Motor neuron (in vitro differentiated cells): ENCODE measurements at regions not wholly inside any gene's neighbourhood (a gene's known extent, or its start where the extent isn't known, plus 50 kb on each side); places are given as distances from the start of the nearest gene placed in this dataset.
"Not testable (repeated sequence)": the region's sequence is repeated elsewhere in the genome, so short reads cannot be mapped to it uniquely, and the experiment has no call there.

Experiments used
- ATAC-seq, 8 experiments: fragments of 200-7000 bp; cut with Tn5 transposase; replicated peaks in 6 of 8; 2 replicates each; pipeline ENCODE4 v1.8.0; 2021; ENCODE audit warnings: mild to moderate bottlenecking in 8 of 8, moderate library complexity in 8 of 8
- H3K27ac ChIP-seq, 2 donors: fragments of 250-450 bp; sonication (Bioruptor Pico); 2 replicates each; pipeline ENCODE4 v1.9.0; 2021; ENCODE audit warnings: antibody characterized with exemption in 2 of 2, mild to moderate bottlenecking in 2 of 2, moderate library complexity in 1 of 2
- H3K4me1 ChIP-seq, 2 donors: fragments of 250-450 bp; sonication (Bioruptor Pico); replicated peaks in 1 of 2; 2 replicates each; pipeline ENCODE4 v1.6.1; 2021; ENCODE audit warnings: antibody characterized with exemption in 2 of 2, mild to moderate bottlenecking in 2 of 2, moderate library complexity in 1 of 2
- H3K4me3 ChIP-seq, 5 donors: fragments of 250-450 bp; sonication (Bioruptor Pico); 2 replicates each; pipeline ENCODE4 v1.9.0; 2021; ENCODE audit warnings: antibody characterized with exemption in 5 of 5, mild to moderate bottlenecking in 5 of 5, moderate library complexity in 4 of 5
- WGBS, 10 experiments: fragments of 450-650 bp; shearing (Covaris generic); methylation state at CpG; one replicate each; pipeline ENCODE4 v1.0.0; 2022; 5-methylcytosine and 5-hydroxymethylcytosine counted together
- in situ Hi-C, 9 experiments: fragments of 400-800 bp; cut with MboI; loops; one replicate each; pipeline ENCODE4 v1.15.0; 2021; ENCODE audit warnings: low sequenced_read_pairs in 9 of 9, low pct_unique_long_range_greater_than_20kb in 2 of 9; ENCODE audit not compliant: unreplicated experiment in 9 of 9

DNA sequence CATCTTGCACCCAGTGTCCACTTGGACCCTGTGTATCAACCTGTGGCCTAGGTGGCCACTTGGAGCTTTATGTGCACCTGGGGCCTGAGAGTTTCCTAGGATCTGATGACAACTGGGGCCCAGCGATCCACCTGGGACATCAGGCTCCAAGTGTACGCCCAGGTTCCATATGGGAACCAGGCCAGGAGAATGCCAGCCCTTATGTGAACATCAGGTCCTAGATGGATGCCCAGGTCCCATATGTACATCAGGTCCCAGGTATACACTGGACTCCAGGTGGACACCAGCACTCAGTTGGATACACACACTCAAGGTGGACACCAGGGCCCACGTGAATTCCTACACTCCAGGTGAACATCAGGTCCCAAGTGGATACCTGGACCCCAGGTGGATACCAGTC lies 198.8 kb downstream of the POTEM start:
- ATAC-seq, in situ Hi-C loops, H3K27ac ChIP-seq, H3K4me1 ChIP-seq, H3K4me3 ChIP-seq: not testable (repeated sequence)
- WGBS, 10 experiments: 33% methylated on average over 1 of the region's 3 CpGs; no CpG with 5 or more reads in 9 of the 10 experiments

DNA sequence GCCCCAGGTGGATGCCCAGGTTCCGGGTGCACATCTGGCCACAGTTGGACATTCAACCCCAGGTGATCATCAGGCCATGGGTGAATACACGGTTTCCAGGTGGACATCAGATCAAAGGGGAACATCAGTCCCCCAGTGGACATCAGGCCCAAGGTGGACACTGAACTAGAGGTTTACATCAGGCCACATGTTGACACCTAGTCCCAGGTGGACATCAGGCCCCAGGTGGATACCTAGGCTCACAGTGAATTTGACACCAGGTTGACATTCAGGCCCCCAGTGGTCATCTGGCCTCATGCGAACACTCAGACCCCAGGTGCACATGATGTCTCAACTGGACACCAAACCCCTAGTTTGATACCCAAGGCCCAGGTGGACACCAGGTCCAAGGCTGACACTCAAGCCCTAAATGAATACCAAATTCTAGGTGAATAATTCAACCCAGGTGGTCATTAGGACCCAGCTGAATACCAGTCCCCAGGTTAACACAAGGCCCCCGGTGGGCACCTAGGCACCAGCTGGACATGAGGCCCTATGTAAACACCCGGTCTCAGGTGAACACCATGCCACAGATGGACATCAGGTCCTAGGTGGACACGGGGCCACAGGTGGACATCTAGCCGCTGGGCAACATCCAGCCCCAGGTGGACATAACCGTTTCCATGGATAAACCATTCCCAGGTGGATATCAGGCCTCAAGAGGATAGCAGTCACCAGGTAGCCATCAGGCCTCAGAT lies 200.4 kb downstream of the POTEM start:
- 45 to 80% (median 60%) methylated on average over 2 to 6 of the region's 8 CpGs; no CpG with 5 or more reads in 3 of the 10 experiments for WGBS, 10 experiments
- ATAC-seq, H3K27ac ChIP-seq, H3K4me3 ChIP-seq, in situ Hi-C loops, H3K4me1 ChIP-seq: not testable (repeated sequence)

- H3K27ac ChIP-seq, in situ Hi-C loops, H3K4me1 ChIP-seq, ATAC-seq, H3K4me3 ChIP-seq: not testable (repeated sequence)
- WGBS, 10 experiments: no CpG with 5 or more reads among the region's 7 CpGs
These were observed 201.0 kb downstream of the POTEM start for GRCh38 chr14:19168261-19168660.

- 30 to 100% (median 63%) methylated on average over 1 to 5 of the region's 7 CpGs; no CpG with 5 or more reads in 2 of the 10 experiments for WGBS, 10 experiments
- H3K4me1 ChIP-seq, in situ Hi-C loops, H3K4me3 ChIP-seq, ATAC-seq, H3K27ac ChIP-seq: not testable (repeated sequence)
These were observed 202.5 kb downstream of the POTEM start for GRCh38 chr14:19169561-19170362.

- H3K27ac ChIP-seq, ATAC-seq, in situ Hi-C loops, H3K4me1 ChIP-seq, H3K4me3 ChIP-seq: not testable (repeated sequence)
These were observed 205.5 kb downstream of the POTEM start for GRCh38 chr14:19172745-19173144.

GRCh38 chr14:19173188-19173587 lies 206.0 kb downstream of the POTEM start:
- in situ Hi-C loops, H3K27ac ChIP-seq, H3K4me1 ChIP-seq, H3K4me3 ChIP-seq, ATAC-seq: not testable (repeated sequence)
- WGBS, 10 experiments: no CpG with 5 or more reads among the region's 3 CpGs

- WGBS, 10 experiments: no CpG with 5 or more reads among the region's 6 CpGs
- ATAC-seq, H3K27ac ChIP-seq, H3K4me1 ChIP-seq, in situ Hi-C loops, H3K4me3 ChIP-seq: not testable (repeated sequence)
These were observed 210.2 kb downstream of the POTEM start for GRCh38 chr14:19177435-19177834.

DNA sequence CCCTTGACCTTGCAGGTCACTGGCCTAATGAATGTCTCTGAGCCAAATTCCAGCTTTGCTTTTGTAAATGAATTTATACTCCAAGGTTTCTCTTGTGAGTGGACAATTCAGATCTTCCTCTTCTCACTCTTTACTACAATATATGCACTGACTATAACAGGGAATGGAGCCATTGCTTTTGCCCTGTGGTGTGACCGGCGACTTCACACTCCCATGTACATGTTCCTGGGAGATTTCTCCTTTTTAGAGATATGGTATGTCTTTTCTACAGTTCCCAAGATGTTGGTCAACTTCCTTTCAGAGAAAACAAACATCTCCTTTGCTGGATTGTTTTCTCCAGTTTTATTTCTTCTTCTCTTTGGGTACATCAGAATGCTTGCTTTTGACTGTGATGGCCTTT lies 213.1 kb downstream of the POTEM start:
- ATAC-seq, H3K4me3 ChIP-seq, in situ Hi-C loops, H3K4me1 ChIP-seq, H3K27ac ChIP-seq: not testable (repeated sequence)
- 20 to 80% (median 46%) methylated on average over 1 to 2 of the region's 2 CpGs; no CpG with 5 or more reads in 7 of the 10 experiments for WGBS, 10 experiments

- WGBS, 10 experiments: 0 to 23% (median 0%) methylated on average over 1 to 3 of the region's 3 CpGs; no CpG with 5 or more reads in 5 of the 10 experiments
- H3K4me3 ChIP-seq, H3K4me1 ChIP-seq, ATAC-seq, H3K27ac ChIP-seq, in situ Hi-C loops: not testable (repeated sequence)
These were observed 213.6 kb downstream of the POTEM start for GRCh38 chr14:19180881-19181280.

DNA sequence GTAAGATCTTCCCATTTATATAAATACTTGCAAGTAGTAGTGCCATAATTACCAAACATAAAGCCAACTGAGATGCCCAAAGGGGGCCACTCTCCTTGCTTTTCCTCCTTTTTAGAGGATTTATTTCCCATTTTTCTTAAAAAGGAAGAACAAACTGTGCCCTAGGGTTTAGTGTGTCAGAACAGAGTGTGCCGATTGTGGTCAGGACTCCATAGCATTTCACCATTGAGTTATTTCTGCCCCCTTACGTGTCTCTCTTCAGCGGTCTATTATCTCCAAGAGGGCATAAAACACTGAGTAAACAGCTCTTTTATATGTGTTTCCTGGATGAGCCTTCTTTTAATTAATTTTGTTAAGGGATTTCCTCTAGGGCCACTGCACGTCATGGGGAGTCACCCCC lies 227.9 kb downstream of the POTEM start:
- in situ Hi-C loops: not testable (repeated sequence)

GRCh38 chr14:19197488-19198234 lies 230.4 kb downstream of the POTEM start:
- 22 to 60% (median 37%) methylated on average over 1 to 2 of the region's 4 CpGs; no CpG with 5 or more reads in 6 of the 10 experiments for WGBS, 10 experiments
- ATAC-seq, H3K4me1 ChIP-seq, in situ Hi-C loops, H3K4me3 ChIP-seq, H3K27ac ChIP-seq: not testable (repeated sequence)

More for the DNA sequence above, 227.9 kb downstream of the POTEM start:
- WGBS, 10 experiments: no CpG with 5 or more reads among the region's 4 CpGs
- not testable (repeated sequence) for H3K4me3 ChIP-seq, H3K4me1 ChIP-seq, ATAC-seq, H3K27ac ChIP-seq

GRCh38 chr14:19198341-19198740 lies 231.1 kb downstream of the POTEM start:
- H3K27ac ChIP-seq, H3K4me3 ChIP-seq, H3K4me1 ChIP-seq, ATAC-seq, in situ Hi-C loops: not testable (repeated sequence)
- WGBS, 10 experiments: 0 to 20% methylated on average over 1 of the region's 3 CpGs; no CpG with 5 or more reads in 8 of the 10 experiments
